ENCODE measurements at regions not wholly inside any gene's neighbourhood (a gene's known extent, or its start where the extent isn't known, plus 50 kb on each side); places are given as distances from the start of the nearest gene placed in this dataset.
"Not testable (repeated sequence)": the region's sequence is repeated elsewhere in the genome, so short reads cannot be mapped to it uniquely, and the experiment has no call there.

GRCh38 chr18:57953883-57954282, 90.1 kb upstream of the NEDD4L start:
- no peak for DNase-seq

GRCh38 chr18:57951999-57952774, 91.8 kb upstream of the NEDD4L start:
- DNase-seq: no peak

- DNase-seq: no peak
Observed at GRCh38 chr18:57951117-57951796, 92.8 kb upstream of the NEDD4L start.

GRCh38 chr18:57950542-57950941, 93.5 kb upstream of the NEDD4L start:
- no peak for DNase-seq

- DNase-seq: not testable (repeated sequence)
Observed at GRCh38 chr18:57949335-57949734, 94.7 kb upstream of the NEDD4L start.

- DNase-seq: no peak
Observed at GRCh38 chr18:57947117-57947516, 96.9 kb upstream of the NEDD4L start.

- no peak for DNase-seq
Observed at GRCh38 chr18:57943723-57944122, 100.3 kb upstream of the NEDD4L start.

GRCh38 chr18:57942493-57942892, 101.5 kb upstream of the NEDD4L start:
- DNase-seq: no peak

- DNase-seq: no peak
Observed at GRCh38 chr18:57941841-57942489, 102.1 kb upstream of the NEDD4L start.

GRCh38 chr18:57940166-57940660, 103.8 kb upstream of the NEDD4L start:
- DNase-seq: no peak

- not testable (repeated sequence) for DNase-seq
Observed at GRCh38 chr18:57934375-57934774, 109.7 kb upstream of the NEDD4L start.

- no peak for DNase-seq
Observed at GRCh38 chr18:57931038-57931437, 113.0 kb upstream of the NEDD4L start.

- DNase-seq: no peak
Observed at GRCh38 chr18:57930476-57930875, 113.5 kb upstream of the NEDD4L start.

GRCh38 chr18:57929922-57930321, 114.1 kb upstream of the NEDD4L start:
- DNase-seq: no peak

GRCh38 chr18:57928466-57928865, 115.6 kb upstream of the NEDD4L start:
- DNase-seq: no peak

- no peak for DNase-seq
Observed at GRCh38 chr18:57927511-57927910, 116.5 kb upstream of the NEDD4L start.

- DNase-seq: no peak
Observed at GRCh38 chr18:57925706-57926105, 118.3 kb upstream of the NEDD4L start.

- DNase-seq: no peak
Observed at GRCh38 chr18:57923611-57924010, 120.4 kb upstream of the NEDD4L start.

GRCh38 chr18:57922885-57923284, 119.8 kb upstream of the ATP8B1 start:
- no peak for DNase-seq

GRCh38 chr18:57921708-57922107, 118.6 kb upstream of the ATP8B1 start:
- DNase-seq: no peak

GRCh38 chr18:57920036-57920435, 116.9 kb upstream of the ATP8B1 start:
- DNase-seq: no peak

- no peak for DNase-seq
Observed at GRCh38 chr18:57918601-57919000, 115.5 kb upstream of the ATP8B1 start.

- DNase-seq: no peak
Observed at GRCh38 chr18:57916684-57917083, 113.6 kb upstream of the ATP8B1 start.

Data from NCI-H1417 treated with DMSO at 0.1 percent for 48 hours (cell line).